NCI-H748 (cell line): ENCODE measurements at regions not wholly inside any gene's neighbourhood (a gene's known extent, or its start where the extent isn't known, plus 50 kb on each side); places are given as distances from the start of the nearest gene placed in this dataset.
A peak's percentile ranks its signal among the peaks of the same experiment; 100 is the strongest.

Experiments used
- DNase-seq: peaks from one replicate; lab custom pipeline; 2025; ENCODE audit not compliant: unreplicated experiment; lab: John Stamatoyannopoulos, UW

GRCh38 chr3:144073698-144074097 is 102.1 kb downstream of the DIPK2A start:
- no peak for DNase-seq

GRCh38 chr3:144079634-144080033 is 108.0 kb downstream of the DIPK2A start:
- no peak for DNase-seq

- no peak for DNase-seq
Measured at GRCh38 chr3:144084929-144085328, 113.3 kb downstream of the DIPK2A start.

- DNase-seq: peak; percentile 68
Measured at GRCh38 chr3:144085964-144086363, 114.3 kb downstream of the DIPK2A start.

GRCh38 chr3:144096016-144096415 is 124.4 kb downstream of the DIPK2A start:
- no peak for DNase-seq

- DNase-seq: peak; percentile 71
Measured at GRCh38 chr3:144097163-144097562, 125.5 kb downstream of the DIPK2A start.

- DNase-seq: no peak
Measured at GRCh38 chr3:144098691-144099090, 127.1 kb downstream of the DIPK2A start.

GRCh38 chr3:144102421-144102820 is 130.8 kb downstream of the DIPK2A start:
- DNase-seq: no peak

GRCh38 chr3:144104186-144104585 is 132.6 kb downstream of the DIPK2A start:
- DNase-seq: peak; percentile 96

GRCh38 chr3:144104679-144105078 is 133.1 kb downstream of the DIPK2A start:
- peak; percentile 2 for DNase-seq

GRCh38 chr3:144105542-144105941 is 133.9 kb downstream of the DIPK2A start:
- DNase-seq: peak; percentile 6

GRCh38 chr3:144106970-144107369 is 135.3 kb downstream of the DIPK2A start:
- no peak for DNase-seq

GRCh38 chr3:144107923-144108322 is 136.3 kb downstream of the DIPK2A start:
- peak; percentile 77 for DNase-seq

GRCh38 chr3:144109944-144110343 is 138.3 kb downstream of the DIPK2A start:
- no peak for DNase-seq

- no peak for DNase-seq
Measured at GRCh38 chr3:144112036-144112435, 140.4 kb downstream of the DIPK2A start.

GRCh38 chr3:144112437-144112836 is 140.8 kb downstream of the DIPK2A start:
- peak; percentile 26 for DNase-seq

GRCh38 chr3:144114767-144115166 is 143.1 kb downstream of the DIPK2A start:
- DNase-seq: no peak

- no peak for DNase-seq
Measured at GRCh38 chr3:144119633-144120032, 148.0 kb downstream of the DIPK2A start.

- DNase-seq: no peak
Measured at GRCh38 chr3:144121661-144122060, 150.0 kb downstream of the DIPK2A start.

- no peak for DNase-seq
Measured at GRCh38 chr3:144127014-144127413, 155.4 kb downstream of the DIPK2A start.

GRCh38 chr3:144127700-144128099 is 156.1 kb downstream of the DIPK2A start:
- DNase-seq: peak; percentile 33

- DNase-seq: peak; percentile 40
Measured at GRCh38 chr3:144128108-144128892, 156.7 kb downstream of the DIPK2A start.
